ENCODE measurements at regions not wholly inside any gene's neighbourhood (a gene's known extent, or its start where the extent isn't known, plus 50 kb on each side); places are given as distances from the start of the nearest gene placed in this dataset.

- no peak for DNase-seq (ENCODE audit: low read depth)
- H3K4me3 ChIP-seq (ENCODE audit: low read depth, low read length) = no peak overlapping the region
- TF ChIP-seq, protein P1, sequence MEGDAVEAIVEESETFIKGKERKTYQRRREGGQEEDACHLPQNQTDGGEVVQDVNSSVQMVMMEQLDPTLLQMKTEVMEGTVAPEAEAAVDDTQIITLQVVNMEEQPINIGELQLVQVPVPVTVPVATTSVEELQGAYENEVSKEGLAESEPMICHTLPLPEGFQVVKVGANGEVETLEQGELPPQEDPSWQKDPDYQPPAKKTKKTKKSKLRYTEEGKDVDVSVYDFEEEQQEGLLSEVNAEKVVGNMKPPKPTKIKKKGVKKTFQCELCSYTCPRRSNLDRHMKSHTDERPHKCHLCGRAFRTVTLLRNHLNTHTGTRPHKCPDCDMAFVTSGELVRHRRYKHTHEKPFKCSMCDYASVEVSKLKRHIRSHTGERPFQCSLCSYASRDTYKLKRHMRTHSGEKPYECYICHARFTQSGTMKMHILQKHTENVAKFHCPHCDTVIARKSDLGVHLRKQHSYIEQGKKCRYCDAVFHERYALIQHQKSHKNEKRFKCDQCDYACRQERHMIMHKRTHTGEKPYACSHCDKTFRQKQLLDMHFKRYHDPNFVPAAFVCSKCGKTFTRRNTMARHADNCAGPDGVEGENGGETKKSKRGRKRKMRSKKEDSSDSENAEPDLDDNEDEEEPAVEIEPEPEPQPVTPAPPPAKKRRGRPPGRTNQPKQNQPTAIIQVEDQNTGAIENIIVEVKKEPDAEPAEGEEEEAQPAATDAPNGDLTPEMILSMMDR (IDR thresholded peaks at IDR 0.05; ENCODE audit: insufficient read depth, low read depth, low read length) = no peak
Observed at GRCh38 chr6:104603108-104603745, 256.5 kb downstream of the HACE1 start.

DNA sequence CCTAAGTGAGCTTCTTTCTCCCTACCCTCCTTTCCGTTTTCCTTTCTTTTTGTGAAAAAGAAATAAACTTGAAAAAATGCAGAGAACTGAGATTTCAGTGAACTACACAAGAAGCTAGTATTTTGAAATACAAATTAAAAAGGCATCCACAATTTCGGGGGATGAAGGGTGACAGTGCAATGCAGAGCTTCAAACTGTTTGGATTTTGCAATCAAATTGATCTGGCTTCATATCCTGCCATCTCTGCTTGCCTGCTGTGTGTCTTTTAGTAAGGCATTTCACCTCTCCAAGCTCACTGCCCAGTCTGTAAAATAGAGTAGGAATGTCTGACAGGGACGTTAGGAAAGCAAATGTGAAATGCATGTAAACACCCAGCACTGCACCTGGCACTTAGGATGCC lies 258.0 kb downstream of the HACE1 start:
- H3K4me3 ChIP-seq (ENCODE audit: low read depth, low read length) = no peak overlapping the region
- peak; percentile 18 for DNase-seq (ENCODE audit: low read depth)
- TF ChIP-seq, protein P1 (IDR thresholded peaks at IDR 0.05; ENCODE audit: insufficient read depth, low read depth, low read length) = no peak

GRCh38 chr6:104601131-104601651 lies 258.5 kb downstream of the HACE1 start:
- H3K4me3 ChIP-seq (ENCODE audit: low read depth, low read length) = no peak overlapping the region
- TF ChIP-seq, protein P1 (IDR thresholded peaks at IDR 0.05; ENCODE audit: insufficient read depth, low read depth, low read length) = no peak
- peak; percentile 54 for DNase-seq (ENCODE audit: low read depth)

- TF ChIP-seq, protein P1 (IDR thresholded peaks at IDR 0.05; ENCODE audit: insufficient read depth, low read depth, low read length) = no peak
- DNase-seq (ENCODE audit: low read depth) = no peak
- H3K4me3 ChIP-seq (ENCODE audit: low read depth, low read length) = no peak overlapping the region
Observed at GRCh38 chr6:104600639-104600931, 259.1 kb downstream of the HACE1 start.

- no peak overlapping the region for H3K4me3 ChIP-seq (ENCODE audit: low read depth, low read length)
- TF ChIP-seq, protein P1 (IDR thresholded peaks at IDR 0.05; ENCODE audit: insufficient read depth, low read depth, low read length) = no peak
- no peak for DNase-seq (ENCODE audit: low read depth)
Observed at GRCh38 chr6:104599821-104600638, 259.7 kb downstream of the HACE1 start.

GRCh38 chr6:104597541-104598050 lies 262.1 kb downstream of the HACE1 start:
- H3K4me3 ChIP-seq (ENCODE audit: low read depth, low read length) = no peak overlapping the region
- TF ChIP-seq, protein P1 (IDR thresholded peaks at IDR 0.05; ENCODE audit: insufficient read depth, low read depth, low read length) = no peak
- peak; percentile 27 for DNase-seq (ENCODE audit: low read depth)

Measured in fibroblast of villous mesenchyme (primary cell).